ENCODE measurements at regions not wholly inside any gene's neighbourhood (a gene's known extent, or its start where the extent isn't known, plus 50 kb on each side); places are given as distances from the start of the nearest gene placed in this dataset.

- ATAC-seq (no peak), DNase-seq (no peak)
- Histone ChIP-seq H3K27me3 (no peaks in the 10 kb centered on the region), H3K36me3 (no peaks in the 10 kb centered on the region), H3K4me1 (no peaks in the 10 kb centered on the region), H3K9me3 (no peaks in the 10 kb centered on the region), H3K27ac (no peak overlapping the region), H3K4me3 (no peak overlapping the region)
- TF ChIP-seq, protein P1, sequence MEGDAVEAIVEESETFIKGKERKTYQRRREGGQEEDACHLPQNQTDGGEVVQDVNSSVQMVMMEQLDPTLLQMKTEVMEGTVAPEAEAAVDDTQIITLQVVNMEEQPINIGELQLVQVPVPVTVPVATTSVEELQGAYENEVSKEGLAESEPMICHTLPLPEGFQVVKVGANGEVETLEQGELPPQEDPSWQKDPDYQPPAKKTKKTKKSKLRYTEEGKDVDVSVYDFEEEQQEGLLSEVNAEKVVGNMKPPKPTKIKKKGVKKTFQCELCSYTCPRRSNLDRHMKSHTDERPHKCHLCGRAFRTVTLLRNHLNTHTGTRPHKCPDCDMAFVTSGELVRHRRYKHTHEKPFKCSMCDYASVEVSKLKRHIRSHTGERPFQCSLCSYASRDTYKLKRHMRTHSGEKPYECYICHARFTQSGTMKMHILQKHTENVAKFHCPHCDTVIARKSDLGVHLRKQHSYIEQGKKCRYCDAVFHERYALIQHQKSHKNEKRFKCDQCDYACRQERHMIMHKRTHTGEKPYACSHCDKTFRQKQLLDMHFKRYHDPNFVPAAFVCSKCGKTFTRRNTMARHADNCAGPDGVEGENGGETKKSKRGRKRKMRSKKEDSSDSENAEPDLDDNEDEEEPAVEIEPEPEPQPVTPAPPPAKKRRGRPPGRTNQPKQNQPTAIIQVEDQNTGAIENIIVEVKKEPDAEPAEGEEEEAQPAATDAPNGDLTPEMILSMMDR (IDR thresholded peaks at IDR 0.05), result no peak
- intact Hi-C loops (cut with DNase I), result no loop called here
- 94 to 100% methylated on average over 1 of the region's 1 CpG for WGBS, 2 donors
Measured at GRCh38 chr2:39934851-39935250, 155.8 kb upstream of the THUMPD2 start.

DNA sequence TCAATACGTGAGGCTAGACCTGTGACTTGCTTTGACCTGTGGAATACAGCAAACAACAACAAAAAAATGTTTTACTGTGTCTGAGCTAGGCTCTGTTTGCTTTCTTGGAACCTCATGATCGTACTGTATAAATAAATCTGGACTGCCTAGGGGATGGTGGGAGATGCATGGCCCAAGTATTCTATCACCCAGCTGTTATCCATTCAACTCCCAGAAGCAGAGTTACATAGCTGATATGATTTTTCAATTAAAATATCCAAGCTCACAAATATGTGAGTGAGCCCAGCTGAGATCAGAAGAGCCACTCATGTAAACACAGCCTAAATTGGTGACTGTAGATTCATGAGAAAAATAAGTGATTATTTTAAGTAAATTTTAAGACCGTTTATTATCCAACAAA, 154.1 kb upstream of the THUMPD2 start:
- TF ChIP-seq, protein P1 (IDR thresholded peaks at IDR 0.05), result no peak
- Histone ChIP-seq H3K4me1 (no peaks in the 10 kb centered on the region), H3K9me3 (no peaks in the 10 kb centered on the region), H3K27me3 (no peaks in the 10 kb centered on the region), H3K27ac (no peak overlapping the region), H3K36me3 (no peaks in the 10 kb centered on the region), H3K4me3 (no peak overlapping the region)
- DNase-seq (no peak), ATAC-seq (peak in 1 of 8 donors; percentile 20)
- intact Hi-C loops (cut with DNase I), result no loop called here
- WGBS, 2 donors, result 60 to 67% methylated on average over 3 of the region's 3 CpGs

DNA sequence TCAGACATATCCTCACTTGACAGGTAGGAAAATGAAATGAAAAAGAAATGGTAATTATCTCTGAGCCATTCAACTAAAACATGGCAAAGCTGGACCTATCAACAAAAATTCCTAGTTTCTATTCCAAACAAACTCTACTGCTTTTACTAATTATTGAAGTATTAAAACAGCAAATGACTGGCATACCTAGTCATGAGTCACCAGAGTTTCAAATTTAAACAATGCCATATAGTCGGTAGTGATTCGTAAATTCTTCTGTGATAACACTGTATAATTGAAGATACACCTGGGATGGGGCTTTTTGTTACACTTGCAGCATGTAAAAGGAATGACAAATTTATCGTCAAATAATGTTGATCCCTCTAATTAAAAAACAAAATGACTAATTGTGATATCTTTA, 153.1 kb upstream of the THUMPD2 start:
- no peaks in the 10 kb centered on the region for H3K27me3 ChIP-seq
- H3K27ac ChIP-seq, result no peak overlapping the region
- TF ChIP-seq, protein P1 (IDR thresholded peaks at IDR 0.05), result no peak
- no peaks in the 10 kb centered on the region for H3K36me3 ChIP-seq
- no peak for ATAC-seq
- no peak for DNase-seq
- no peaks in the 10 kb centered on the region for H3K4me1 ChIP-seq
- intact Hi-C loops (cut with DNase I), result no loop called here
- 89 to 93% methylated on average over 3 of the region's 3 CpGs for WGBS, 2 donors
- H3K9me3 ChIP-seq, result no peaks in the 10 kb centered on the region
- no peak overlapping the region for H3K4me3 ChIP-seq

DNA sequence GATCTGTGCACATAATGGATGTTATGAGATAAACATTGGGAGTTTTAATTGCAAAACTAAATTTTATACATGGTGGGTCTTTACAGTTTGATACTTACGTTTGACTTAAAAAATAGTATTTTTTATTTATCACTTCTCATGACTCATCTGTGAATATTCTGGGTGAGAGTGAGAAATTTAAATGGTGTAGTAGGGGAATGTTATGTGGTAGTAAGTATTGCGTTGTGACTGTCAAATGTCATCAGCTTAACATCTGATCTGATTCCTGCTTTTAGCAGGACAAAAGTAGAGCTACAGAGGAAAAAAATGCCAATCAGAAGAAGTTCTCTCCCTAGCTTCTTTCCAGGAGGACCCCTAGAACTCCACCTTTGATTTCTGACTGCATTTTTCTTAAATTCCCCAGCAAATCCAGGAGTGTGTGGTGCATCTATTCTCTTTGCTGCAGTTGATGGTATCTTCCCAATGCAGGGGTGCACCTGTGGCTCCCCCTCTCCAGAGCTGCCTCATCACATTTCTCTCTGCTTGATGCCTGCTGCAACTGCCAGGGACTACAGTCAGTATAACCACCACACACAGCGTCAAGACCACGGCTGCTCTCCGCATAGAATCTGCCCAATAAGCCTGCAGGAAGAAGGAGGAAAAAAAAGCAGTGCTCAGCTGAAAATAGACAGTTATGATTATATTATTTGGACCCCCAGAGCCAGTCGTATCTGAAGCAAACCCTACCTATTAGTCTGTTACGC, 151.3 kb upstream of the THUMPD2 start:
- DNase-seq (no peak), ATAC-seq (no peak)
- no peaks in the 10 kb centered on the region for H3K27me3 ChIP-seq
- intact Hi-C loops (cut with DNase I), result no loop called here
- no peak overlapping the region for H3K27ac ChIP-seq
- 91 to 94% methylated on average over 7 of the region's 7 CpGs for WGBS, 2 donors
- no peak overlapping the region for H3K4me3 ChIP-seq
- no peaks in the 10 kb centered on the region for H3K4me1 ChIP-seq
- TF ChIP-seq, protein P1 (IDR thresholded peaks at IDR 0.05), result no peak
- no peaks in the 10 kb centered on the region for H3K9me3 ChIP-seq
- no peaks in the 10 kb centered on the region for H3K36me3 ChIP-seq
